Fibroblast of skin of right biceps (primary cell): ENCODE measurements at regions not wholly inside any gene's neighbourhood (a gene's known extent, or its start where the extent isn't known, plus 50 kb on each side); places are given as distances from the start of the nearest gene placed in this dataset.

Source experiments
- DNase-seq: peaks from one replicate; pipeline ENCODE4 v3.0.0-alpha.2; 2013

DNA sequence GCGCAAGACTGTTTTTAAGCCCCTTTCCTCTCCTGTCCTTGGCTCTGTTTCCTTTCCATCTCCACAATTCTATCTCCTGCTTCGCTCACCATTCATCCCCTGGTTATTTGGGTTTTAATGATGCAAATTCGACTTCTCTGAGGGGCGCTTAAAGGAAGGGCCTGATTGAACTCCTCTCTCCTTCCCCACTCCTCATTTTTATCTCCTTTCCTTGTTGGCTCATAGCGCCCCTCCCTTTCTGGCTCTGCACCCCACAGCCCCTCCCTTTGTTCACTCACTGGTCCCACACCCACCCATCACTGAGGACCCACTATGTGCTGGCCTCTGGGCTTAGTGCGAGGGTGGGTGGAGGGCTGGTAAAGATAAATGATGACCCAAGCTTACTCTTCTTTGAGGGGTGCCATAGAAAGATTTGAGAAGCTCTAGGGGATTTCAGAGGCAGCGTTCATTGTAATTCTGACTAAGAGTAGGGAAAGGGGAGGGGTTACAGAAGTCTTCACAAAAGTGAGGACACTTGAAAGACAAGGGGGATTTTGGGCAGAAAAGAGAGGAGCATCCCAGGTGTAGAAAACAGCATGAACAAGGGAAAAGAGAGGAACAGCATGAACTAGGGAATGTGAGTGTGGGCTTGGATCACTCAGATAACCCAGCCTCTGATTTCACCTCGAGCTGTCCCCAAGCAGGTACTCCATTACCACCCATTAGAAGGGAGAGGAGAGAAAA, 507.8 kb downstream of the CD83 start:
- no peak for DNase-seq

- peak; percentile 16 for DNase-seq
These were observed 509.0 kb downstream of the CD83 start for GRCh38 chr6:14626556-14626955.

DNA sequence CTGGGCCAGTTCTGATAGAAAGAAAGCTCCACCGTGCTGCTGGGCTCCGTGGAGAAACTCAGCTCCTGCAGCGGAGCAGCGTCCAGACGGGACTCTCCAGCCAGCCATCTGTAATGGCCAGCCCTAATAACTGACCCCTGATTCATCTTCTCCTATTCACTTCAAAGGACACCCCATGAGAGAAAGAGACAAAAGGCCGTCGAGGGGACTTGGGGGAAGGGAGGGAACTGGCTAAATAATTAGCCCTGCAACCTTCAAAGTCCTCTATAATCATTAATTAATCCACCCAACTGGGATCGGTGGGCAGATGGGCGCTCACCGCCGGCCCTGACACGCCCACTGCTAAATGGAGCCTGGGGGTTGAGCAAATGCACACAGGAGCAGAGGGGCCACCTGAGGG, 512.4 kb downstream of the CD83 start:
- DNase-seq: no peak

GRCh38 chr6:14633479-14633878, 515.9 kb downstream of the CD83 start:
- no peak for DNase-seq

- DNase-seq: no peak
These were observed 516.5 kb downstream of the CD83 start for GRCh38 chr6:14634072-14634471.

DNA sequence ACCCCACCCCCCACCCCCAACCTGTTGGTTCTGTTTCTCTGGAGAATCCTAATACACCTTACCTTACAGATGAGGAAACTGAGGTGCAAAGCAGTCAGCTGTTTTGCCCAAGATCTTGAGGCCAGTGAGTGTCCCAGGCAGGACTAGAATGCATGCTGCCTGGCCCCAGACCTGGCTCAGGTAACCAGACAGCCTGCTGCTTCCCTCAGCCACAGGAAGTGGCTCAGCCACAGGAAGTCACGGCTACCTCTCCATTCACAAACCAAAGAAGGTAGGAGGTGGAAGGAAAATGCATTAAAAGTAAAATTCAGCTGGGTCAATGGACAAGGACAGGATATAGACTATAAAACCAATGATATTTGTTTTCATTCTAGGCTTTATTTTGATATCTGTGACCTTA, 517.6 kb downstream of the CD83 start:
- no peak for DNase-seq

DNA sequence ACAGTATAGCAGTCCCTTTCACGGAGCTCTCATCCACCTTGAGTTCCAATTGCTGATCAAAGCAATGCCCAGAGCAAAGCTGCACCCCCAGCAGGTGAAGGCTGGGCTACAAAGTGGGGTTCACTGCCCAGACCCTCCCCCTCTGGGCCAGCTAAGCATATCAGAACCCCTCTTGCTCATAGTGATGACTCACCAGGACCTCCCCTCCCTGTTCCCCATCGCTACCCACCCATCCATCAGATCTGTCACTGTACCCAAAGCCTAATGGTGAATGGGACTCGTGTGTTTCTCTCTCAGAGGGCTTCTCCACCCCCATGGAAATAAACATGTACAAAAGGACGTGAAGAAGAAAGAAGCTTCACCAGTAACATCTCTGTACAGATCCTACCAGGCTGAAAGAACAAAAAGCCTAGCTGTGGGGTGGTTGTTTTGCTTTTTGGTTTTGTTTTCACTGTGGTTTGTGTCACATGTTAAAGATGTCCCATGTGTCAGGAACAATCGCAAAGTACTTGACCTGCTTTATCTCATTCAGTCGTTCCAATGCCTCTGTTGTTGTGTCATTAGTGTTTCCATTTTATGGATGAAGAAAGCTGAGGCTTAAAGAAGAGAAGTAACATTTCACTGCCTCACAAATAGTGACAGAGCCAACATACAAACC, 518.5 kb downstream of the CD83 start:
- no peak for DNase-seq

GRCh38 chr6:14638435-14638905, 520.9 kb downstream of the CD83 start:
- DNase-seq: no peak

- DNase-seq: peak; percentile 47
These were observed 521.6 kb downstream of the CD83 start for GRCh38 chr6:14638906-14639761.

DNA sequence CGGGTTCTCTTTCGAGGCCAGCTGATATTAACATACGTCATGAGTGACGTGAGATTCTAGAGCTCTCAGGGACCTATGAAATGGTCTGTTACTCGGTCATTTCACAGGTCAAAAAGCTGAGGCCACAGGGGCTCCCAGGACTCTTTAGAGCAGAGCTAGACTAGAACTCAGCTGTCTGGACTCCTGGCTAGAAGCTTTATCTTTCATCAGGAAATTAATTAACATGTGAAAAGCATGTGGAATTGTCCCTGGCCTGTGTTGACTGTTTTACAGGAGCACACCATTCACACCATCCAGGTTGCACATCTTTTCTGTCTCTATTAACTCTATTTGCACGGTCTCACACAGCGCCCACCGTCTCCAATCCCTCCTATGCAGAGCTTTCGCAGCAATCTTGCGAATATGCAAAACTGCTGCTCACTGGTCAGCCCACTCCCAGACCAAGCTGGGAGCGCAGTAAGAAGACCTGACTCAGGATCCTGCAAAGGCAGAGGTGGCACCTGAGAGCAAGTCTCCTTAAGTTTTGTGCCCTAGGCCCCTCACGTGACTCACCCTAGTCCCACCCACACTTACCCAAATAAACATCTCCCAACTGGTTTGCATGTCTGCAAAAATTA, 522.5 kb downstream of the CD83 start:
- no peak for DNase-seq

DNA sequence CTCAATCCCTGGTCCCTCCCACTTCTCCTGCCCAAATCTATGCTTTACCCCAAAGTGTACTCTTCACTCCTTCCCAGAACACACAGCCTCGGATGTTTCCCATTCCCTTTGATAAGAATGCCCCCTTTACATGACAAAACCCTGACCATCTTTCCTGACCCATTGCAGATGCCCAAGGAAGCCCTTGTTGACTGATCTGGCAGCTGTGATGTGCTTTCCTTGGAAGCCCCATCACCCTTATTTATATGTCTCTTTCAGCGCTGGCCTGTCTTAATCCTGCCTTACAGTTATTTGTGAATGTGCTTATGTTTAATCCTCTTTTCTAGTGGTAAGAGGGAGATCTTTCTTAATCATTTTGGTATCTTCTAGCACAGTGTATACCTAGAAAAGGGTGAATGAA, 523.1 kb downstream of the CD83 start:
- DNase-seq: no peak

GRCh38 chr6:14641423-14642135, 524.0 kb downstream of the CD83 start:
- no peak for DNase-seq

- no peak for DNase-seq
These were observed 524.5 kb downstream of the CD83 start for GRCh38 chr6:14642136-14642505.

DNA sequence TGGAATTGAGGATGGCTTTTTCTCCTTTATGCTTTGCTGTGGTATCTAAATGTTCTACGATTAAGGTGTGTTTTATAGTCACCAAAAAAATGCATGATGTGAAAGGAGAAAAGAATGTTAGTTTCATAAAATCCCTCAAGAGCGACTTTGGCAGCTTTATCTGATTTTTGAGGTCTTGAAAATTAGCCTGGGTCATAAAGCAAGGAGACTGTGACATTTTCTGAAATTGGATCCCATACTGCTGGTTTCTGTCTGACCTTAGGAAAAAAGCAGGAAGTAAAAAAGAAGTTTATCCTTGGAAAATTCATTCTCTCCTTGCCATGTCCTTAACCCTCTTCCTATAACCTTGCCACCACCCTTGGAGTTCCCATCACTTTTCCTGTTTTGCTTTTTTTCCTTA, 525.3 kb downstream of the CD83 start:
- DNase-seq: no peak

GRCh38 chr6:14644381-14644780, 526.8 kb downstream of the CD83 start:
- no peak for DNase-seq

DNA sequence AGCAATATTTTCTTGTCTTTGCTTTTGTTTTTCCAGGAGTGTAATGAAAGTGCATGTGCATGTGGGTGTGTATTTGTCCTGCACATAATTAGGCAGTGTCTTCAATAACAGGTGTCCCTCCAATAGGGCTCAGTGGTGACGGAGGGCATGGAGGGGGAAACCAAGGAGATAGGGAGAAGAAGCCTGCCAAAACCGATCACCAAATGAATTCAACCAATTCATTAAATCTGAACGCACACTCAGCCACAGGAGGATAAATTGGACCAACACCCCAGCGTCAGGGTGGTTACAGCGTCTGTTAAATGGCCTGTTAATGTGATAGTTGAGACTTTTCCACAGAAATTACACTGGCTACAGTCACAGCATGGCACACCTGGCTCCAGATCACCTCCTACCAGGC, 527.6 kb downstream of the CD83 start:
- DNase-seq: no peak

DNA sequence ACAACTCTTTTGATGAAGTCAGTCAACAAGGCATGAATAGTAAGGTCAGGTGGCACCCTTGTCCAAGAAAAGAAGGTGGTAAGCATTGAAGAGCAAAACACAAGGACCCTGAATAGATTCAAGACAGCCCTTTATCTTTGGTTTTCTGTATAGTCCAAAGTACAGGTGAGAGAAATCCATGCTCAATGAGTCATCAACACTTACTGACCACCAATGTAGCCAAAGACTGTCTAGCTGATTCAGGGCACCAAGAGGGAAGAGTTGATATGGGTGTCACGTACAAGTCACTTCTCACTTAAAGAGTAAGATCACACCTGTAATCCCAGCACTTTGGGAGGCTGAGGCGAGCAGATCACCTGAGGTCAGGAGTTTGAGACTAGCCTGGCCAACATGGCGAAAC, 528.3 kb downstream of the CD83 start:
- DNase-seq: no peak

DNA sequence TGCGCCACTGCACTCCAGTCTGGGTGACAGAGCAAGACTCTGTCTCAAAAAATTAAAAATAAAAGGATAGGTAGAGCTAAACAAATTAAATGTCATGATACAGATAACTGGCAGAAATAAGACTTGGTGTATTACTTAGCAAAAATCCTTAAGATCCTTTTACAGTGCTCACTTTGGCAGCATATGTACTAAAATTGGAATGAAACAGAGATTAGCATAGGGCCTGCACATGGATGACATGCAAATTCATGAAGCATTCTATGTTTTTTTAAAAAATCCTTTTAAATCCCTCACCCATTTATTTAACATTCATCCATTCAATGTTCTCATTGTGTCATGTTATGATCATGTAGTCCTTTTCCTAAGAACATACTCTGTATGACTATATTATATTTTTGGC, 528.8 kb downstream of the CD83 start:
- DNase-seq: no peak

DNA sequence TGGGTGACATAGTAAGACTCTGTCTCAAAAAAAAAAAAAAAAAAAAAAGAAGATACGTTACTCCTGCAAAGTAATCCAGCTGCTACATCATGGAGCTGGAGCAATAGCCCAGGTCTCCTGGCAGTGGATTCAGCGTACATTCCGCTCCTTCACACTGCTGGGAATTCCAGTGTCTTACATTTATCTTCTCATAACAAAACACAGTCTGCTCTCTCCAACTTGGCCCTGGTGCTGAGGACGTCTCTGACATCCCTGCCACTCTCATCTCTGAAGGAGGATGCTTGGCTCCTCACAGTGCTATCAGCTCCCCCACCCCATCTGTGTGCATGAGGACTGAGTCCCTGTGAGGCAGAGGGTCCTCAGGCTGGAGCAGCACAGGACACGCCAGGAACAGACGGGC, 529.8 kb downstream of the CD83 start:
- DNase-seq: no peak

GRCh38 chr6:14652536-14652935, 535.0 kb downstream of the CD83 start:
- DNase-seq: no peak

GRCh38 chr6:14655201-14656061, 537.9 kb downstream of the CD83 start:
- no peak for DNase-seq

DNA sequence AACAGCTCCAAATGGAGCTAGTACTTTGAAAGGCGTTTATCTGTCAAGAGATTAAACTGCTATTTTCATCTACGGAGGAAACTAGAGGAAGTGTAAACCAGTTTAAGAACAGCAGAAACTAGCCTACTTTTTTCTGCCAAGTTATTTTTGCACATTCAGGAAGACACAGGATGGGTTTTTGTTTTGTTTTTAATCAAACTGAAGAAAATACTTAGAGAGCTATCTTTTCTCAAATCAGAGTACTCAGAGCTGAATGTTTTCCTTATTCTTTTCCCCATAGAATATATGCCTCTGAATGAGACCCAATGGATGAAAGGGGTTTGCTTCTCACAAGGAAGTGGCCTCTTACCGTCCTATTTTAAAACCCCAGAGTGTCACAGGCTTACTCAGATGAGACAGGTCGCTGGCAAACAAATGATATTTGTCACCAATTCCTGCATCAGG, 538.5 kb downstream of the CD83 start:
- DNase-seq: no peak
